ENCODE measurements at regions not wholly inside any gene's neighbourhood (a gene's known extent, or its start where the extent isn't known, plus 50 kb on each side); places are given as distances from the start of the nearest gene placed in this dataset.

DNA sequence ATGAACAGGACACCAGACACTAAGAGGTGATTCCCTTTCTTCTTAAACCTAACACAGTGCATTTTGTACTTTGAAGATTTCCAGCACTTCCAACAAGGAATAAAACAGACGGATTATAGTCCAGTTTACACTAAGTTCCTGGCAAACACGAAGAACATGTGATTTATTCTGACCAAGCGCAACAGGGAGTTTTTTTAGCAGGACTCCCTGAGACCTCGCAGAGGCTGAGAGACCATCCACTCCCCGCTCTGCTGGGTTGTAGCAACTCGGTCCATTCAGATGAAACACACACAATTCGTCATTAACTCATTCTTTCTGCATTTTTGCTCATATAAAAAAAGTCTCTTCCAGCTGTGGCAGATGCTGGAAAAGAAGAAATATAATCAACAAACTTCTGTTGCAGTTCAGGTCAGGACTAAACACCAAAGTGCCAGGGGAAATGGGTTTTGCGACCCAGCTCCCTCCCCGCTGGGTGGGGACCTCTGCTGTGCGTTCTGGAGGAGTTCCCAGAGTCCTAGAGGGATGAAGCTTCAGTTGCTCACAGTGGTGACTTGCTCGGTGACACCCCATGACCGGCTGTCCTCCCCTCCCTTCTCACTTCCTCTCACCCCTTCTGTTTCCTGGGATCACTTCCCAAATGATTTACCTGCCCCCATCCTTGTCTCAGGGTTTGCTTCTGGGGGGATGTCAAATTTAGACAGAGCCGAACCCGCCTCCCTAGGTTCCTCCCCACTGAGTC is 52.5 kb downstream of the KCNF1 start:
- DNase-seq = no peak

DNA sequence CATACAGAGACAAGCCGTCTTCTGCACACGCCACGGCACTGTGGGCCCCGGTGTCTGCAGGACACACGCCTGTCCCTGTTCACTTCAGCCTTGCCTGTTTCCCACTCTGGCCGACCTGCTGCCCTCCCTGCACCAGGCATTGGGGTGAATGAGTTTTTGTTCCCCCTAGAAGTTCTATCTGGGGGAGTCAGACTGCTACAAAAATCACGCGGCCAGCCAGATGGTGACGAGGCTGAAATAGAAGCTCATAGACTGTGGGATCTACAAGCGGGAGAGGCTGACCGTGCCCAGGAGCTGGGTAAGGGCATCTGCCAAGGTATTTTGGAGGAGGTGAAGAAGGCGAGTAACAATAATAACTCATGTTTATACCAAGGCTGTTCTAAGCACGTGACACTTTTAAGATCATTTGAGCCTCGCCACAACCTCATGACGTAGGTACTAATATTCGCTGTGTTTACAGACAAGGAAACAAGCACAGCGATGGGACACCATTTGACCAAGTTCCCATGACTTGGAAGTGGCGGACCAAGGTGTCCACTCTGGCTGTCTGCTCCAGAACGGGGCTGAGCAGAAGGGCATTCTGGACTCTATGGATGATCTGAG is 53.6 kb downstream of the KCNF1 start:
- no peak for DNase-seq

GRCh38 chr2:10966056-10966455 is 54.3 kb downstream of the KCNF1 start:
- no peak for DNase-seq

DNA sequence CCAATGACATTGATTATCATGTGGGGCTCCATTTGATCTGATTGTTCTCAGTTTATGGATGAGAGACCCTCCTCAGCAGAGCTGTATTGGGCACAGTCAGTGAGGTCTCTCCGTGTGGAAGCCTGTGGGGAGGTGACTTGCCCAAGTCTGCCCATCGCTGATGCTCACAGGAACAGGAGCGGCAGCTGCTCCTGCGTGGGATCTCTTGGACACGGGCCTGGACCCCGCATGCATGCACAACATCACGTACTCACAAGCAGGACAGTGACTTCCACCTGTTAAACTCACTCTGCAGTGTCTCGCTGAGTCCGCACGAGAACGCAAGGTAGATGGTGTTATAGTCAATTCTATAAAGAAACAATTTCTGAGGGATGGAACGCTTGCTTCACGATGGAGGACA is 55.0 kb downstream of the KCNF1 start:
- DNase-seq = no peak

DNA sequence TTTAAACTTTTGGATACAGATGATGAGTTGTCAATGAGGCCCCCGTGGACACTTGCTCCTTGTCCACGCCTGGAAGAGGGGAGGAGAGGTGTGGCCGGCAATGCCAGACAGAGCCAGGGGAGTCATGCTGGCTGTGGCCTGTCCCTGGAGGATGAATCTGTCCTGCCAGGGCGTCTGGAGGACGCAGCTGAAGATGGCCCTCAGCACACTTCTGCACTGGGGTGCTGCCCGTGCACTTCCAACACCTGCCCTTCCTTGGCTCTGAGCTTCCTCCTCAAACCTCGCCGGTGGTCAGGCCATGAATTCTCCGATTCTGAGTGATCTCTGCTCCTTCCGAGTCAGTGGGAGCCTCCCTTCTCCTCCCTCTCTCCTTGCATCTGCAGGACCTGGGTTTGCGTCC is 56.4 kb downstream of the KCNF1 start:
- DNase-seq = no peak

GRCh38 chr2:10970666-10971065 is 58.9 kb downstream of the KCNF1 start:
- DNase-seq = no peak

DNA sequence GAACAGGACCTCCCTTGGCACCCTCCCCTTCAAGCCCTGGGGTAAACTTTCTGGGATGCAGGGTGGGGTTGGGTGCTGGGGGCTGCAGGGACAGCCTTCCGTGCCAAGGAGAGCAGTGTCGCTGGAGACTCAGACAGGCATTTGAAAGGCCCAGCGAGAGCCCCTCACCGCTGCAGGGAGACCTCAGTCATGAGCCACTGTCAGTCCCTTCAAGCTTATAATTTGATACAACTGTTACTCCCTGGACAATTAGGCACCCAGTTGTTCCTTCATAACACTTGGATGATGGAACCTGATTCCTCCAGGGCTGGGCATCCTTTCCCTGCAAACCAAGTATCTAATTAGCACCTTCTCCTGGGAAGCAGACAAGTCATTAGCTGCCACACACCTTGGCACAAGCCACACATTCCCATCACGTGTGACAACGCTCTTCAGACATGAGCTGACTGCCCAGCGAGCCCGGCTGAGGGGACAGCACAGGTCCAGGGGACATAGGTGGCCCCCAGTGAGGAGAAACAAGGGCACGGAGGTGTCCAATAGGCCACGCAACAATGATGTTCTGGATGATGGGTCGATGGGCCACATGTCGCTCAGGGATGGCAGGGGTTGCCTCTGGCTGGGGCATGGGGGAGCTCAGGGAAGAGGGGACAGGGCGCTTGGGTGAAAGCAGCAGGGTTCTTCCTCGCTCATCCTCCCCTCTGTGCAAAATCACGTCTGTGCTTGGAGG is 59.6 kb downstream of the KCNF1 start:
- no peak for DNase-seq

DNA sequence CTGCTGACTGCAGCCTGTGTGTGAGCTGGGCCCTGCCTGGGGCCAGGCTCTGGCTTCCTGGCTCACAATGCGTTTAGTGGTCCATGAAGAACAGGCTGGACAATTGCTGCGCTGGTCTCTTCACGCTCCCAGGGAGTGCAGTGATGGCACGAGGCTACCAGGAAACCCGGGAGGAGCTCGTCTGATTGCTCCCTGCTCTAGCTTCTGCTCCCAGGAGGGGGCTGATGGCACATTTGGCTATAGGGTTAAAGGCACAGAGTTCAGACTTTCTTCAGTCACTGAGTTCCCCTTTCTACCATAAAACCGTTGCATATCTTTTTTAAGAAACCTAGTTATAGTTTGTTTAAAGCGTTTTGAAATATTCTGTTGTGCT is 60.1 kb downstream of the KCNF1 start:
- no peak for DNase-seq

GRCh38 chr2:10972683-10973433 is 61.1 kb downstream of the KCNF1 start:
- no peak for DNase-seq

GRCh38 chr2:10973766-10974165 is 62.0 kb downstream of the KCNF1 start:
- no peak for DNase-seq

DNA sequence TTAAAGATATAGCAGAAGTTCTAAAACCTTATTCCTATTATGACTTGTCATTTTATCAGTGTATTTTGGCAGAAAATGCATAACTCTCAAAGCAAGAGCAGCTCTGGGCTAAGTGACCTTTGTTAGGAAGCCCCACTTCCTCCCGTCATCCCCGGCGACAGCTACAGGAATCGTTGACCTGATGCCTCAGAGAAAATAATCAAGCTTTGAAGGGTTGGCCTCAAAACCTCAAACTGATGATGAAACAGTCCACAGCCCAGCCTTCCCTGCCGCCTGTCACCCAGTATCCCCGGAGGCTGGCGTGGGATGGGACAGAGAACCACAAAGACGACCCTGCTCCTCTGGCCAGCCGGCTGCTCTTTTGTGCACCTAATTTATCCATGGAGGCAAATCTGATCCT is 65.3 kb downstream of the KCNF1 start:
- no peak for DNase-seq

- DNase-seq = no peak
These were observed 65.9 kb downstream of the KCNF1 start for GRCh38 chr2:10977621-10978020.

DNA sequence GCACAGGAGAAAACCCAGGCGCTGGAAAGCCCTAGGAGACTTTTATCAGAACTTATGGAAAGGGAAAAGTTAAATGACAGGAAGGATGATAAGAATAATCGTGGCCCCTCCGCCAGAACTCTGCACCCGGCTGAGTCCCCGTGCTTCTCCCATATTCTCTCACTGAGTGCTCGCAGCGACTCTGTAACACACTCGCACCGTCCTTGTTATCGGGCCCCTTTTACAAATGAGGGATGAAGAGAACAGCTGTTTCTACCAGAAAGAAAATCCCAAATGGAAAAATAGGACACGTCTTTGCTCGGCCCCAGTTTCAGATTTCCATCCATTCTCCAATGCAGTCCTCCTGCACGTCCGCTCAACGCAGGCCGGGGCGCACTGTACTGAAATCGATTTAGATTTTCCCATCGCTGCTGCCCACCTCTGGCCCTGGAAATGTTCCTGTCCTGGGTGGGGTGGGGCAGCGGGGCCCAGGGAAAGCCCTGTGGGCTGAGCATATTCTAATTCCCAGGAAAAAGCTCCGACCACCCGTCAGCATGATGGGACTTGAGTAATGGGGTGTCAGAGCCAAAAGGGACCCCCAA is 66.4 kb downstream of the KCNF1 start:
- DNase-seq = no peak

GRCh38 chr2:10980071-10980470 is 68.3 kb downstream of the KCNF1 start:
- DNase-seq = no peak

- no peak for DNase-seq
These were observed 69.2 kb downstream of the KCNF1 start for GRCh38 chr2:10980886-10981425.

DNA sequence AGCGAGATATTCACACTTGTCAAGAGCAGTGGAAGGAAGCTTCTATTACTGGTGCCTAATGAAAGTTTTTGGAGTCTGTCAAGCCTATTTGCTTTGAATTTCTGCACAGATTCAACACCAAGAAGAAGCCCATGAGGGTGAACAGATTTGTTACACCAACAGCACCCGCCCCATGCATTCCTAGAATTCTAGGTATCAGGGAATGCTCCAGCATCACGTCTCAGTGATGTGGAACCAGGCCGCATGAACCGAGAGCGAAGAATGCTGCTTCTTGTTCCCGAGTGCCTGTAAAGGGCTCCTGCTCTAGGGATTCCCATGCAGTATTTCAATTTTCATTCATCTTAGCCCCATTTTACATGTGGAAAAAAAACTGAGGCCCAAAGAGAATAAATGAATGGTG is 69.7 kb downstream of the KCNF1 start:
- no peak for DNase-seq

GRCh38 chr2:10981941-10982431 is 70.3 kb downstream of the KCNF1 start:
- no peak for DNase-seq

GRCh38 chr2:10982931-10983701 is 71.4 kb downstream of the KCNF1 start:
- no peak for DNase-seq

DNA sequence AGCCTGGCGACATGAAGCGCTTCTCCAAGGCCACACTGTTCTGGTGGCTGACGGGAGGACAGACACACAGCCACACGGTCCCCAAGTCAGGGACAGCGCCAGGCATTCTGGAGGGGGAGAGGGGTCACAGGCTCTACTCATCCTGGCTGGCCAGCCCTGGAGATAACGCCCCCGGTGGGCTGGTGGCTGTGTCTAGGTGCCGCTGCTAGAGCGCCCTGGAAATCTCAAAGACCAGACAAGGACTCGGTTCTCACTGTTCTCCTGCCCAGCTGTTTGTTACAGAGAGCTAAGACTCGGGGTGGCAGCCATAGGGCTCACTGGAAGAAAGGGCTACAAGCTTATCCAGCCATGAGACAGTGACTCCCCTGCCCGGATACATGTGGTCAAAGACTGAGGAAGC is 72.0 kb downstream of the KCNF1 start:
- no peak for DNase-seq

GRCh38 chr2:10984418-10985135 is 72.8 kb downstream of the KCNF1 start:
- DNase-seq = no peak

- DNase-seq = no peak
These were observed 73.5 kb downstream of the KCNF1 start for GRCh38 chr2:10985260-10985659.
